Colon (tissue), 2 donors: ENCODE measurements at regions not wholly inside any gene's neighbourhood (a gene's known extent, or its start where the extent isn't known, plus 50 kb on each side); places are given as distances from the start of the nearest gene placed in this dataset.

ENCODE experiments used
- FAIRE-seq: peaks from 2 replicates; lab custom pipeline; 2012; peaks lifted over from hg19 to GRCh38; lab: Jason Lieb, UNC
- donor health status: control.
- donor health status: control.

DNA sequence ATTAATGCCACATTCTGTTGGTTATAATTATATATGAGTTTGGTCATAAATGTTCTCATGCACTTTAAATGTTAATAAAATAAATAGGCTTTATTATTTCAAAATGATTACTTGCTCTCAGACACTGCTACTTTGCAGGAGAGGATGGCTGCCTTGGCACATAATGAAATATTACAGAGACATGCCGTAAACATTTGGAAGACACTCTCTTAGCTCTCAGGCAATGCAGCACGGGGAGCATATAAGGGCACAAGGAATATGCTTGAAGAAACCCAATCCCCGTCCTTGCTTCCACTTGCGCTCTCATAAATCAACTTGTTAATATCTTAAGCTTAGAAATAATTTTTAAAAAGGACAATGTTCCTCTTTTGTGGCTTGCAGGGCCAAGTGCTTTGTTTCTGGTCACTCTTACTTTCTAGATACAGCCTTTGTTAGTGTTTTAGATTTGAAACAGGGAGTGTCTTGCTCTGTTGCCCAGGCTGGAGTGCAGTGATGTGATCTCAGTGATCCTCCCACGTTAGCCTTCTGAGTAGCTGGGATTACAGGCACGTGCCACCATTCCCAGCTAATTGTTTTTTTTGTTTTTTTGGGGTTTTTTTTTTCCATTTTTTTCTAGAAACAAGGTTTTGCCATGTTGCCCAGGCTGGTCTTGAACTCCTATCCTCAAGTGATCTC is 445.0 kb downstream of the SPRY1 start:
- FAIRE-seq, result no peak

DNA sequence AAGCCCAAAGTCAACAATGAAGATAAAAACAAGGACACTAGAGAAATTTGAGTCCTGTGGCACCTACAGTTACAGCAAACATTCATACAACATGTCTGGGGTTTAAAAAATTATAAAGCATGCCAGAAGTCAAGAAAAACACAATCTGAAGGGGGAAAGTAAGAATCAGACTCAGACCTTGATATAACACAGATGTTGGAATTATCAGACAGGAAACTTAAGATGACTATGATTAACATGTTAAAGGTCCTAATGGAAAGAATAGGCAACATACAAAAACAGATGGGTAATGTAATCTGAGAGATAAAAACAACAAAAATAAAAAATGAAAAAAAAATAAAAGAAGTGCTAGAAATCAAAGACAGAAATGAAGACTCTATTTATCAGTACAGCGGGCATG is 446.5 kb downstream of the SPRY1 start:
- no peak for FAIRE-seq

- FAIRE-seq, result no peak
Measured at GRCh38 chr4:123844374-123844773, 447.8 kb downstream of the SPRY1 start.

GRCh38 chr4:123846092-123846491 is 449.5 kb downstream of the SPRY1 start:
- FAIRE-seq, result no peak

DNA sequence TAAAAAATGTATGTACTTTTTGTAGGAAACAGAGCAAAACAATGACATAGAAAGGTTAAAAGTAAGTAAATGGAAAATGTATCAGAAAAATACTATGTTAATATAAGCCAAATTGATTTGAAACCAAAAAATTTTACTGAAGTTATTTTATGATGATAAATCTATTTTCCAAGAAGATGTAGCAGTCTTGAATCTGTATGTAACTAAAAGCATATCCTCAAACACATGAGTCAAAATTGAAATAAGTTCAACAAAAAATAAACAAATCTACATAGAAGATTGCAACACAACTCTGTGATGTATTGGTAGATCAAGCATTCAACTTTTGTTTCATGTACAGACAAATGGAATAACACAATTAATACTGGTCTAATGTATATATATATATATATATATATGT is 450.0 kb downstream of the SPRY1 start:
- no peak for FAIRE-seq

- no peak for FAIRE-seq
Measured at GRCh38 chr4:123848606-123849005, 452.0 kb downstream of the SPRY1 start.

- no peak for FAIRE-seq
Measured at GRCh38 chr4:123849495-123849894, 452.9 kb downstream of the SPRY1 start.

DNA sequence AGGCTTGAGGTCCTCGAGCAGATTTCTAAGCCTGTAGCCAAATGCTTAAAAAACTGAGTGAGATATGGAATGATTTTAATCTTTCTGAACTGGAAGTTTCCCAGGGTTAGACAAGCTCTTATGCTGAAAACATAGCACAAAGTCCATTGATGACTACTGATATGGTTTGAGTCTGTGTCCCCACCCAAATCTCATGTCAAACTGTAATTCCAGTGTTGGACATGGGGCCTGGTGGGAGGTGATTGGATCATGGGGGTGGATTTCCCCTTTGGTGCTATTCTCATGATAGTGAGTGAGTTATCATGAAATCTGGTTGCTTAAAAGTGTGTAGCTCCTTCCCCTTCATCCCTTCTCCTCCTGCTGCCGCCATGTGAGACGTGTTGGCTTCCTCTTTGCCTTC is 454.9 kb downstream of the SPRY1 start:
- FAIRE-seq, result no peak

- no peak for FAIRE-seq
Measured at GRCh38 chr4:123853651-123854050, 457.1 kb downstream of the SPRY1 start.

GRCh38 chr4:123856689-123857545 is 460.3 kb downstream of the SPRY1 start:
- no peak for FAIRE-seq

GRCh38 chr4:123858465-123858864 is 461.9 kb downstream of the SPRY1 start:
- no peak for FAIRE-seq

DNA sequence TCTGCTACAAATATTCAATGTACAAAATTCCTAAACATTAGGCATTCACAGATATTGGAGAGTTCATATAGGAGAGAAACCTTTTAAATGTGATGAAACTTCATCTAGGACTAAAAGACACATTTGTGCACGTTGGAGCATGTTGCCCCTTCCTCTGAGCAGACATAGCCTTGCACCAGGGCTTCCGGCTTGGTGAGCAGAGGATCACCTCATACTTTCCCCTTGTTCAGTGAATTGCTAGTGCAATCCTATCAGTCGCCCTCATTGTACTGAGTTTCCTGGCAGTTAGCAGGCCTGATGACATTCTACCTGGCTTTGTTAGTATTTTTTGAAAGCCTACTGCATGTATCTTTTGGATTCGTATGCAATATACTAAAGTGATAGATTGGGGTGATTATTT is 466.2 kb downstream of the SPRY1 start:
- FAIRE-seq, result no peak

- FAIRE-seq, result no peak
Measured at GRCh38 chr4:123866796-123867195, 470.2 kb downstream of the SPRY1 start.

DNA sequence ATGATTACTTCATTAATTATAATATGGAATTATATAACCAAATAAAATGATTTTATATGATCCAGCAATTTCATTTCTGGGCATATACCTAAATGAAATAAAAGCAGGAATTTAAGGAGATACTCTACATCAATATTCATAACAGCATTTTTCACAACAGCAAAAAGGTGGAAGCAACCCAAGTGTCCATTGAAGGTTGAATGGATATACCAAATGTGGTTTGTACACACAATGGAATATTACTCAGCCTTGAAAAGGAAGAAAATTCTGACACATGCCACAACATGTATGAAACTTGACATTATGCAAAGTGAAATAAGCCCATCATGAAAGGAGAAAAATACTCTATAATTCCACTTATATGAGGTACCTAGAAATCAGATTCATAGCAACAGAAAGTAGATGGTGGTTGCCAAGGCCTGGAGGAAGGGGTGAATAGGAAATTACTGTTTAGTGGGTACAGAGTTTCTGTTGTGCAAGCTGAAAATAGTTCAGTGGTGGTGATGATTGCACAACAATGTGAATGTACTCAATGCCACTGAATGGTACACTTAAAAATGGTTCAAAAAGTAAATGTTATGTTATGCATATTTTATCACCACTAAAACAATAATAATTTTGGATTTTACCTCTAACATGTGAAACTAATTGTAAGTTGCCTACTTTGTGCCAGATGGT is 471.5 kb downstream of the SPRY1 start:
- FAIRE-seq, result no peak

GRCh38 chr4:123869286-123870215 is 473.0 kb downstream of the SPRY1 start:
- FAIRE-seq, result no peak

- no peak for FAIRE-seq
Measured at GRCh38 chr4:123870216-123870876, 473.8 kb downstream of the SPRY1 start.

- no peak for FAIRE-seq
Measured at GRCh38 chr4:123871341-123871740, 474.7 kb downstream of the SPRY1 start.

DNA sequence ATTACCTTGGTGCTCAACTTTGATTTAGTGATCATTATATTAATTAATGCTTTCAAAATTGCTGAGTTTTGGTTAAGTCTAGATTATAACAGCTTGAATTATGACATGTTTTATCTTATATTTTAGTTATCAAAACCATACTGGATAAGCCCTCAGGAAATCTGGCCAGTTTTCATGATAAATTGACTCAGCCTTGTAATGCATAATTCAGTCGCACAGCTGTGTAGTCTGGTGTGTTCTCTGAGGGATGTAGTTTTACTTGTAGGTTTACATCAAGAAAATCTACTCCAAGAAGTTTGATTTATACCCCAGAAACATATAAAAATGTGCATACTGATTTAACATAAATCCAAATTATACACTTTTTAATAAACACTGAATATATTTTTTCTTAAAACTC is 477.5 kb downstream of the SPRY1 start:
- no peak for FAIRE-seq

- no peak for FAIRE-seq
Measured at GRCh38 chr4:123876143-123876542, 479.5 kb downstream of the SPRY1 start.

- FAIRE-seq, result no peak
Measured at GRCh38 chr4:123876671-123877101, 480.1 kb downstream of the SPRY1 start.

- no peak for FAIRE-seq
Measured at GRCh38 chr4:123877551-123877950, 481.0 kb downstream of the SPRY1 start.
